ENCODE measurements at regions not wholly inside any gene's neighbourhood (a gene's known extent, or its start where the extent isn't known, plus 50 kb on each side); places are given as distances from the start of the nearest gene placed in this dataset.

GRCh38 chr6:84416043-84416657 lies 188.7 kb upstream of the CEP162 start (continued):
- TF ChIP-seq HOMEZ (CRISPR knock-in tag; IDR thresholded peaks at IDR 0.05; ENCODE audit: low read depth) (no peak), TOE1 (CRISPR knock-in tag; IDR thresholded peaks at IDR 0.05) (no peak), ZNF776 (CRISPR knock-in tag; IDR thresholded peaks at IDR 0.05) (no peak)

- ATAC-seq (no peak), DNase-seq (ENCODE audit: low spot score) (no peak), FAIRE-seq (no peak)
- no peaks in the 10 kb centered on the region for H3K36me3 ChIP-seq (replicated peaks in 1 of 2; ENCODE audit: control insufficient read depth in 1 of 2, insufficient read depth in 2 of 2, low read length in 2 of 2)
- CTCF ChIA-PET (ENCODE audit: low intra/inter-chr PET ratio, low total read pairs) = no interaction called here
- H3K27ac ChIP-seq (ENCODE audit: extremely low read length, insufficient read depth, low read length) = no peak overlapping the region
- no peaks in the 10 kb centered on the region for H3K9me3 ChIP-seq (ENCODE audit: low read length)
- H3K4me2 ChIP-seq (ENCODE audit: low read depth, low read length) = no peak overlapping the region
- in situ Hi-C loops (cut with HindIII; ENCODE audit: extremely low pct_ligation_motif_present, low pct_unique_long_range_greater_than_20kb) (no loop called here), intact Hi-C loops (cut with micrococcal nuclease; ENCODE audit: unreplicated experiment) (no loop called here)
- 3% methylated on average over 6 of the region's 6 CpGs for WGBS (ENCODE audit: low lambda C conversion rate)
- H3K27me3 ChIP-seq (ENCODE audit: control insufficient read depth in 1 of 2, insufficient read depth in 2 of 2, low read length in 2 of 2) = no peaks in the 10 kb centered on the region
- no peak overlapping the region for H3K4me3 ChIP-seq (replicated peaks in 1 of 3; ENCODE audit: insufficient read depth in 1 of 3, low read depth in 2 of 3, low read length in 3 of 3)
- TF ChIP-seq PHF8 (CRISPR knock-in tag; IDR thresholded peaks at IDR 0.05) = no peak
- TF ChIP-seq PRDM4 (CRISPR knock-in tag; IDR thresholded peaks at IDR 0.05; ENCODE audit: borderline replicate concordance) = no peak
- TF ChIP-seq ZFP36L1 (CRISPR knock-in tag; IDR thresholded peaks at IDR 0.05) = no peak
- TF ChIP-seq REPIN1 (CRISPR knock-in tag; IDR thresholded peaks at IDR 0.05; ENCODE audit: borderline replicate concordance, low read depth) = no peak
- no peak for TF ChIP-seq ATRX (CRISPR knock-in tag; IDR thresholded peaks at IDR 0.05; ENCODE audit: borderline replicate concordance)
- no peak for TF ChIP-seq MTA1 (CRISPR knock-in tag; IDR thresholded peaks at IDR 0.05; ENCODE audit: borderline replicate concordance)
- TF ChIP-seq GTF2F1 (IDR thresholded peaks at IDR 0.05; ENCODE audit: low read length) = no peak
- TF ChIP-seq SMARCE1 (IDR thresholded peaks at IDR 0.05; ENCODE audit: borderline replicate concordance) = no peak
- TF ChIP-seq ARID2 (CRISPR knock-in tag; IDR thresholded peaks at IDR 0.05; ENCODE audit: borderline replicate concordance) = no peak
- TF ChIP-seq RAD21 (CRISPR knock-in tag; IDR thresholded peaks at IDR 0.05) = no peak
- no peak for TF ChIP-seq SALL2 (CRISPR knock-in tag; IDR thresholded peaks at IDR 0.05)
- no peak for TF ChIP-seq ZNF510 (CRISPR knock-in tag; IDR thresholded peaks at IDR 0.05; ENCODE audit: low read depth)
- no peak for TF ChIP-seq NFE2L2 (IDR thresholded peaks at IDR 0.05; ENCODE audit: low read length)
- TF ChIP-seq CBX5 (CRISPR knock-in tag; IDR thresholded peaks at IDR 0.05; ENCODE audit: borderline replicate concordance) = no peak
- H4K20me1 ChIP-seq (ENCODE audit: insufficient read depth, low read length) = no peaks in the 10 kb centered on the region
- no peak overlapping the region for H3K9ac ChIP-seq (ENCODE audit: insufficient read depth, low read depth, low read length)
- no peaks in the 10 kb centered on the region for H3K79me2 ChIP-seq (ENCODE audit: insufficient read depth, low read length)
- no peak overlapping the region for H2AFZ ChIP-seq (ENCODE audit: low read length)
- POLR2A ChIA-PET = no interaction called here
- no TSS peak for BruUV-seq (replicated peaks)
- no peaks in the 10 kb centered on the region for H3K4me1 ChIP-seq (ENCODE audit: insufficient read depth, low read length)
These were observed 188.1 kb upstream of the CEP162 start for GRCh38 chr6:84415517-84415916.
